Hematopoietic multipotent progenitor cell (in vitro differentiated cells): ENCODE measurements at regions not wholly inside any gene's neighbourhood (a gene's known extent, or its start where the extent isn't known, plus 50 kb on each side); places are given as distances from the start of the nearest gene placed in this dataset.

Experiments
- DNase-seq, 3 donors: peaks; one replicate each; pipeline ENCODE4 v3.0.0-alpha.2; 2011 to 2015; ENCODE audit warnings: low read depth in 2 of 3, low spot score in 2 of 3

GRCh38 chr19:29263305-29264135, 50.6 kb upstream of the UQCRFS1 start:
- DNase-seq: peak in 2 of 3 donors; percentile 21 to 54

- DNase-seq: no peak
Measured at GRCh38 chr19:29264897-29265296, 51.9 kb upstream of the UQCRFS1 start.

- no peak for DNase-seq
Measured at GRCh38 chr19:29265436-29265835, 52.5 kb upstream of the UQCRFS1 start.

- no peak for DNase-seq
Measured at GRCh38 chr19:29266001-29266400, 53.0 kb upstream of the UQCRFS1 start.

DNA sequence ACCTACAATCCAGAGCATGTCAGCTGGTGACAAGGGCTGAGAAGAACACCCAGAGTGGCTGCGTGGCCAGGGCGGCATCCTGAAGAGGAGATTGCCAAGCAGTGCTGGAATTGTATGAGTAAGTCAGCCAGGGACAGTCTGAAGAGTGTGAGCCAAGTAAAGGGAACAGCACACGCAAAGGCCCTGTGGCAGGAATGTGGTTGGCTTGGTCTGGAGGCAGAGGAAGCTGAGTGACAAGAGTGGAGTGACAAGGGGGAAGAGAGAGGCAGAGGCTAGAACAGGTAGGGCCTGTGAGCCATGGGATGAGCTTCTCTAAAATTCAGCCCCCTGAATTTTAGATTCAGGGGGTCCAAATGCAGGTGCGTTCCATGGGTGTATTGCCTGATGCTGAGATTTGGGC, 53.7 kb upstream of the UQCRFS1 start:
- no peak for DNase-seq

- DNase-seq: no peak
Measured at GRCh38 chr19:29267701-29268100, 54.8 kb upstream of the UQCRFS1 start.

DNA sequence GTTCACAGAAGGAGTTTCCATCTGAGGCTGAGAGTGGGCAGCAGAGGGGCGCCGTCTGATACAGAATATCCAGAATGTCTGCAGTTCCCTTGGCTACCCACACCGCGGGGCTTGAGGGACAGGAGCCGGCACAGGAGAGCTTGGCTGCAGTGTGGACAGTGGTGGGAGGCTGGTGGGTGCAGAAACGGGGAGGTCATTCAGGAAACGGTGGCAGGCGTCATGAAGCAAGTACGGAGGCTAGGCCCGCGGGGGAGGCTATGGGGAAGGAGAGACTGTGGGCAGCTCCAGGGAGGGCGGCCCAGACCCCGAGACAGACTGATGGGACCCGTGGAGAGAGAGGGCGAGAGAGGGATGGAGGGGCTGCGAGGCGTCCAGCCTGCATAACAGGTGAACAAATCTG, 55.2 kb upstream of the UQCRFS1 start:
- DNase-seq: no peak

DNA sequence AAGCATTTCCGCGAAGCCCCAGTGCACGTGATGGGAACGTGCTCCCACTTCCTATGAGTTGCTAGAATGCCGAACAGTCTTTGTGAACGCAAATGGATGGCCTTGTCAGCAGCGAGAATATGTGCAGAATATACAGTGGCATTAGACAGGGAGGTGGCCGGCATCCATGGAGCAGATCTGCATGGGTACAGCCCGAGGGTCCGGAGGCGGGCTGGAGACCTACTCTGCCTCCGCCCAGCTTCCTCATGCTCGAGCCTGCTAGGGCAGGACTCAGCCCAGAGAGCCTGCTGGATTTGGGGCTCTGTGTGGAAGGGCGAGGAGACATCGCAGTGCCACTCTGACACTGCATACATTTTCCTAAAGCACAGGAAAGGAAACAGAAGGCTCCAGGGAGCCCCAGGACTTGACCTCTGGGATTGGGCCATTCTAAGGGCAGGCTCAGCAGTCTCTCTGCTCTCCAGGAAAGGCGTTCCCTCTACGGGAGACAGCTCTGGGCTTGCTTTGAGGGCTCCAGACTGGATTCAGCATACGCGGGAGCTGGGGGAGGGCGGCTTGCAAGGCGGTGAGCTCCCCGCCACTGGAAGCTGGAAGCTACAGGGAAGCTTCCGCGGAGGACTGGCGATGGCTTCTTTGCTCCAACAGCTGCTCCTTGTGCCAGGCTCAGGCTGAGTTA, 55.9 kb upstream of the UQCRFS1 start:
- no peak for DNase-seq

DNA sequence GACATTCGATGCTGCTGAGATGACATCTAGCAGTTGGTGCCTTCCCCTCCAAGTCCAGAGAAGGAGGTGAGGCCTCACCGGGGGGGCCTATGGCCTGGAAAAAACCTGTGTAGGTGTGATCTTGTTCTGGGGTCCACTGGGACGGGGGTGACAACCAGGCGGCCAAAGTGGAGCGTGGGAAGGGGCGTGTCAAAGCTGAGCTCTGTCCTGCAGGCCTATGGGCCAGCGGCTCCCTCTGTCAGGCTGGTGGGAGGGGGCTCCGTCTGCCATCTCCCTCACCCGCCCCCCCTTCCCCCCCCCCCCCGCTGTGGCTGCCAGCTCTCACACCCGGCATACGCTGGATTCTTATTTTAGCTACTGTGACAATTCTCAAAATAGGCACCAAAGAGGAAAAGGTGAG, 56.7 kb upstream of the UQCRFS1 start:
- no peak for DNase-seq

- DNase-seq: no peak
Measured at GRCh38 chr19:29271341-29271740, 58.4 kb upstream of the UQCRFS1 start.

GRCh38 chr19:29271911-29272310, 59.0 kb upstream of the UQCRFS1 start:
- DNase-seq: no peak

DNA sequence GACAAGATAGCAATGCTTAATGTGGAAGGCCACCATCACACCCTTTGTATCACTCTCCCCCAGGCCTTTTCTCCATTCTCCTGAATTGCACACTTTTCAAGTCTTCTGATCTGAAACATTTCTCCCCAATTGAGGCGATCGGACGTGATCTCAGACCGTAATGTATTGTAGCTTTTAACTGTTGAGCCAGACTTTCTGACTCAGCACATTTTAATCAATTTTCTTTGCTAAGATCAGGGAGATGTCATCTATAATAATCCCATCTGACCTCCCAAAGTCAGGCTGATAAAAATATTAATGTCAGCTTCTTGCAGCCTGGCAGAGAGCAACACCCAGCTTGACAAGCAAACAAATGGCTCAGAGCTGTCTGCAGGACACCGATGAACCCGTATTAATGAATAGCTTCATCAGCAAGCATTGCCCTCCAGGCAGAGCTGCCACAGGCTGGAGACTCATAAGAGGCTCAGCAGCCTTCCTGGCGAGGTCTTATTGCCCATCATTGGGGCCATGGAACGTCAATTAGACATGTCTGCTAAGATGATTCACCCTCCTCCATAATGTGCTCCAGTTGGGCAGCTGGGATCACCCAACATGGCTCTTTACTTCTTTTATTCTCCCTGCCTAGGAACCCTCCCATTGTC, 60.2 kb upstream of the UQCRFS1 start:
- no peak for DNase-seq

GRCh38 chr19:29275266-29275665, 62.3 kb upstream of the UQCRFS1 start:
- no peak for DNase-seq

GRCh38 chr19:29277102-29277501, 64.2 kb upstream of the UQCRFS1 start:
- DNase-seq: peak in 2 of 3 donors; percentile 37 to 56

- no peak for DNase-seq
Measured at GRCh38 chr19:29278716-29279115, 65.8 kb upstream of the UQCRFS1 start.

- DNase-seq: no peak
Measured at GRCh38 chr19:29283366-29283765, 70.4 kb upstream of the UQCRFS1 start.

- DNase-seq: no peak
Measured at GRCh38 chr19:29285187-29285687, 72.3 kb upstream of the UQCRFS1 start.

DNA sequence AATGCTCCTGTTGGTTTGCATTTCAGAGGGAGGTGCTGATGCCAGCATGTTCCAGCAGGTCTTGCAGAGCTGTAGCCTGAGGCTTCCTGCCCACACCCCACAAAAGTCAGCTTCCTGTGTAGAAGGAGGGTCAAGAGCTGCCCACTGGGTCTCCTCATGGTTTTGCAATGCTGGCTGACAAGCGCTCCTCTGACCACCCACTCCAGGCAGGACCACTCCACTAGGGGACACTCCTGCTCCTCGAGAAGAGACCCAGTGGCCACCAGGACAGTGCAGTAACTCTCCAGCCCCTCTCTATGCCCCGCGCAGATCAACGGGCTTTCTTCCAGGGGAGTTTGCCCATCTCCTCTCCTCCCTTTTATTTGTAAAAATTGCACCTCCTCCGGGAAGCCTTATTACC, 72.9 kb upstream of the UQCRFS1 start:
- DNase-seq: no peak

GRCh38 chr19:29287061-29287460, 74.1 kb upstream of the UQCRFS1 start:
- DNase-seq: no peak

GRCh38 chr19:29288256-29288655, 75.3 kb upstream of the UQCRFS1 start:
- no peak for DNase-seq

DNA sequence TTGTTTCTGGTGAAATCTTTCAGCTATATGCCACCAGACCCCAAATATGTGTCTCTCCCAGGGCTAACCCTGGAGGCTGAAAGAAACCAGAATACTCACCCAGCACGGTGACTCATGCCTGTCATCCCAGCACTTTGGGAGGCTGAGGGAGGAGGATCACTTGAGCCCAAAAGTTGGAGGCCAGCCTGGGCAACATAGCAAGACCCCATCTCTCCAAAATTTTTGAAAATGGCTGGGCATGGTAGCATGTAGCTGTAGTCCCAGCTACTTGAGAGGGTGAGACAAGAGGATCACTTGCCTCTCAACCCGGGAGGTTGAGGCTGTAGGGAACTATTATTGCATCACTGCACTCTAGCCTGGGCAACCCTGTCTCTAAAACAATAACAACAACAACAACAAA, 76.1 kb upstream of the UQCRFS1 start:
- no peak for DNase-seq

GRCh38 chr19:29290853-29291252, 77.9 kb upstream of the UQCRFS1 start:
- DNase-seq: no peak
